Caki2 (cell line): ENCODE measurements at regions not wholly inside any gene's neighbourhood (a gene's known extent, or its start where the extent isn't known, plus 50 kb on each side); places are given as distances from the start of the nearest gene placed in this dataset.
"Not testable (repeated sequence)": the region's sequence is repeated elsewhere in the genome, so short reads cannot be mapped to it uniquely, and the experiment has no call there.

Source experiments
- DNase-seq: peaks from one replicate; pipeline ENCODE4 v3.0.0-alpha.2; 2015; ENCODE audit warnings: low read depth
- in situ Hi-C: cut with HindIII; loops from 2 replicates; pipeline ENCODE4 v1.10.0; 2016; ENCODE audit warnings: low sequenced_read_pairs, low pct_unique_long_range_greater_than_20kb, mixed read lengths

GRCh38 chr12:74394647-74395046, 143.0 kb upstream of the ATXN7L3B start:
- in situ Hi-C loops, result no loop called here
- DNase-seq, result no peak

DNA sequence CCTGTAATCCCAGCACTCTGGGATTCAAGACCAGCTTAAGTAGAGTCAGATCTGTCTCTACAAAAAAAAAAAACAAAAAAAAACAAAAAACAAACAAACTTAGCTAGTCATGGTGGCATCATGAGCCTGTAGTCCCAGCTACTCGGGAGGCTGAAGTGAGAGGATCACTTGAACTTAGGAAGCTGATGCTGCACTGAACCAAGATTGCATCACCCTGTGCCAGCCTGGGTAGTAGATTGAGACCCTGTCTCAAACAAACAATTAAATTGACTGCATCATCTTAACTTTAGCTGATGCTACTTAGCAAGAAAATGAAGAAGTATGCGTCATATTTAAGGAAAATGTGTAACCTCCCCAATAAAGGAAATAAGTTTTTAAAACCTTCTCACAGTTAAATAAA, 136.6 kb upstream of the ATXN7L3B start:
- in situ Hi-C loops, result no loop called here
- DNase-seq, result peak; percentile 53

DNA sequence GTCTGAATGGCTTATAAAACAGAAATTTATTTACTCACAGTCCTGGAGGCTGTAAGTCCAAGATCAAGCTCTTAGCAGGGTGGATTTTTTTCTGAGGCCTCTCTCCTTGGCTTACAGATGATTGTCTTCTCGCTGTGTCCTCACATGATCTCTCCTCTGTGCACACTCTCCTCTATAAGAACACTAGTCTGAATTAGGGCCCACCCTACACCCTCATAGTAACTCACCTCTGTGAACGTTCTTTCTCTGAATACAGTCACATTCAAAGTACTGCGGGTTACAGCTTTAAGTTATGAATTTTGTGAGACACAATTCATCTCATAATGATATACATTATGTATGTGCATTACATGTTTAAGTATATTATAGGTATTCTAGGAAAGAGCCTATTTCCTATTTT, 135.7 kb upstream of the ATXN7L3B start:
- DNase-seq, result no peak

GRCh38 chr12:74403221-74403470, 134.5 kb upstream of the ATXN7L3B start:
- in situ Hi-C loops, DNase-seq: not testable (repeated sequence)

More for the DNA sequence above, 135.7 kb upstream of the ATXN7L3B start:
- in situ Hi-C loops, result no loop called here

DNA sequence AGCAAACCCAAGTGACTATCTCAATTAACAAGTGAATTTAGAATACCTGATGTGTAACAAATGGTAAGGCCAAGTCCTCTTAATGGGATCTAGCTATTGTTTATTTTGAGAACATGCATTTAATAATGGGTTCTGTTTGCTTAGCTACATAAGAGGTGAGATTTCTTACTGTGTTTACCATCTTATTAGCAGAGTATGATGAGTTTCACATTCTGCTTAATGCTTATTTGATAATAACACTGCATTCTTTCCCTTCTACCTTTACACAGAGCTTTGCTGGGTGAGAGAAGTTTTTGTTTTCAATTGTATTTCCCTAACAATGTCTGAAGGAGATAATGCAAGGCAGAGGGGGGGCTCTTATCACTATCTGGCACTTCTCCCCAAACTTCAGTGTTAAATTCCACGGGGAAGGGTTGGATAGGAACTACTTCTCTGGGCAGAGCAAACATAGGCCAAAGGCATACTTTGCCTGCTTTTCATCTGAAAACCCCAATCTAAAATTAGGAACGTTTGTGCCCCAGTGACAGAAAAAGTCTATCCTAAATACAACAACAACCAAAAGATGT, 129.0 kb upstream of the ATXN7L3B start:
- DNase-seq, result no peak
- in situ Hi-C loops, result no loop called here

DNA sequence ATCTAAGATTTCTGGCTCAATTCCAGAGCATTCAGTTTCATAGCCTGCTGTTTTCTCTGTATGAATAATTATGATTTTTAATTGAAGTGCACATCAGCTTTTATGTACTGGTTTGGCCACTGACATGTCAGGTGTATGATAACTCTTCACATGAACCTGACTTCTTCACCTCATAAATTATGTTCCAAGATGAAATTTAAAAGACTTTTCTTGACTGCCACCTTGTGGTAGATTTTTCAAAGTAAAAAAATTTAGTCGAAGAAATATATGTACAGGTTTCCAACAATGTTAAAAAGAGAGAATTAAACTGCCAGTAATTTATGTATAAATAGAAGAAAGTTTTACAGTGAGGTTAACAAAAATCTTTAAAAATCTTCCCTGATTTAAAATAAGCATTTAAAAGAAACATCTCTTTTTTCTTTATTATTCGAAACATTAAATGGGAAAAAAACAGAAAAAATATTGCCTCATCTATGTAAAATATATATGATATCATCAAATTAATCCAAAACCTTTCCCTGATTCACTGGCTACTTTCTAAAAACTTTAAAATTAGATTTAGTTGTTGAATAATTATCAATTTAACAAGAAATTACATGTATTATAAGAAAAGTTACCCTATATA, 124.9 kb upstream of the ATXN7L3B start:
- in situ Hi-C loops, result no loop called here
- DNase-seq, result peak; percentile 39

GRCh38 chr12:74415633-74416032, 122.0 kb upstream of the ATXN7L3B start:
- in situ Hi-C loops, result no loop called here
- DNase-seq, result peak; percentile 23

GRCh38 chr12:74418573-74418972, 119.1 kb upstream of the ATXN7L3B start:
- in situ Hi-C loops, result no loop called here
- no peak for DNase-seq

- in situ Hi-C loops, result no loop called here
- no peak for DNase-seq
These were observed 112.9 kb upstream of the ATXN7L3B start for GRCh38 chr12:74424778-74425177.

GRCh38 chr12:74426091-74426490, 111.5 kb upstream of the ATXN7L3B start:
- DNase-seq, result no peak
- in situ Hi-C loops, result no loop called here

GRCh38 chr12:74429535-74429934, 108.1 kb upstream of the ATXN7L3B start:
- DNase-seq, result no peak
- in situ Hi-C loops, result no loop called here

GRCh38 chr12:74431801-74432200, 105.8 kb upstream of the ATXN7L3B start:
- in situ Hi-C loops, result no loop called here
- peak; percentile 13 for DNase-seq

- DNase-seq, result no peak
- in situ Hi-C loops, result no loop called here
These were observed 97.2 kb upstream of the ATXN7L3B start for GRCh38 chr12:74440469-74440868.

DNA sequence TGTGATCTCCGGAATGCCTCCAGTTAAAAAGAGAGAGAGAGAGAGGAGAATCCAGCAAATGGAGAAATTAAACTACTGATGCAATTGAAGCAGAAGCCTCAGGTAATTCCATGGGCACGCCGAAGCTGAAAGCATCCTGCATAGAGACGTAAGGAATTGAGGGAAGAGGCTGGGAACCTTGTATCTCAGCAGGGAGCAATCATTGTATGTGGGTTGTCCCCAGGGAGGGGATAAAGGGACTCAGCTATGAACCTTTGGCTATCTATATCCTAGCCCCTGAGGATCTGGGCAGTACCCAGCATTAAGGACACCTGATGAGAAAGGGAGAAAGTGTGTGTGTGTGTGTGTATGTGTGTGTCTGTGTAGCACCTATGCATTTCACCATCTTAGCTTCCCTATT, 95.8 kb upstream of the ATXN7L3B start:
- no peak for DNase-seq
- in situ Hi-C loops, result no loop called here

DNA sequence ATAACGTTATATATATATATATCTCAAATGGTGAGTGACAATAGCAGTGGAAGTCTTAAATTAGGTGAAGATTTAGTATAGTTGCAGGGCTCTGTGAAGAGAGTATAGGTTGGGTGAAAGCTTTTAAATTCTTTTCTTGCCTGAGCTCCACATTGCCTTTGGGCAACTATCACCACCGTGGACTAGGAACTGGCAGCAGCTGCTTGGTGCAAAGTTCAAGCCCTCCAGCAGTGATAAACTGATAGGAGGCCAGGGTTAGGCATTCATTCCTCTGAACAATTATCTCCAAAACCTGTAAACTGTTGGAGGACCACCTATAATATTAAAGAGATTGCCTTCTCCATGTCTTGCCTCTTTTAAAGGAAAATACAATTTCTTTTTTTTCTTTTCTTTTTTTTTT, 91.2 kb upstream of the ATXN7L3B start:
- in situ Hi-C loops, result no loop called here
- no peak for DNase-seq

DNA sequence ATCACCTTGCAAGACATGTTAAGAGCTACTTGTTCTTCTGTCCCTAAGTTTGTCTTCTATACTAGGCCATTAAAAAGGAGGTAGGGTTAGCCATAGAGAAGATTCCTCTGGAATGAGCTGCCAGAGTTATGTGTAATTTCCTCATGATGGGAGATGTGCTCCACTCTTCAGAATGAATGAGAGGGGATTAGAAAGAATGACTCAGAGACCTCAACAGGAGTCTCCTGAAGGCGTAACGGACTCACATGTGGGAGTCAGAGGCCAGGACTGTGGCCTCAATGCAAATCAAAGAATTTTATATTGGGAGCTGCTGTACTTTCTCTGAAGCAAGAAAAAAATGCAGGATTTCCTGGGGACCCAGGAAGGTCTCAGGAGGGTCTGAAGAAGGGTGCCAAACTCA, 87.8 kb upstream of the ATXN7L3B start:
- no peak for DNase-seq
- in situ Hi-C loops, result no loop called here

DNA sequence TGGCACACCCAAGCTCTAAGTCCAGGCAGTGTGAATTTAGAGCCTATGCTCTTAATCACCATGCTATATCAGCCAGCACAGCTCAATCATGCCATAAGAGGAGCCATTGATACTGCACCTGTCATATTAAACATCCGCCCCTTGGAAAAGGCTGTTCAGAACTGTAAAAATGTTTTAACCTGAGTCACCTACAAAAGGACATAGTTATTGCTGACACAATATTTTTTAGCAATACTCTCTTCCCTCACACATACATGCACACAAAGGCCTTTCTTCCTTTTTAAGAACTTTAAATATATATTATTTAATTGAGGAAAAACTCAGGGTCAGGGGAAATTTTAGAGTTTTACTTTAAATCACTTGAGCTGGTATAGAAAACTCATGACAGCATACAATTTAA, 83.5 kb upstream of the ATXN7L3B start:
- DNase-seq, result no peak
- in situ Hi-C loops, result no loop called here

GRCh38 chr12:74455429-74455828, 82.2 kb upstream of the ATXN7L3B start:
- in situ Hi-C loops, result no loop called here
- DNase-seq, result no peak

- in situ Hi-C loops, result no loop called here
- no peak for DNase-seq
These were observed 81.2 kb upstream of the ATXN7L3B start for GRCh38 chr12:74456431-74456830.

DNA sequence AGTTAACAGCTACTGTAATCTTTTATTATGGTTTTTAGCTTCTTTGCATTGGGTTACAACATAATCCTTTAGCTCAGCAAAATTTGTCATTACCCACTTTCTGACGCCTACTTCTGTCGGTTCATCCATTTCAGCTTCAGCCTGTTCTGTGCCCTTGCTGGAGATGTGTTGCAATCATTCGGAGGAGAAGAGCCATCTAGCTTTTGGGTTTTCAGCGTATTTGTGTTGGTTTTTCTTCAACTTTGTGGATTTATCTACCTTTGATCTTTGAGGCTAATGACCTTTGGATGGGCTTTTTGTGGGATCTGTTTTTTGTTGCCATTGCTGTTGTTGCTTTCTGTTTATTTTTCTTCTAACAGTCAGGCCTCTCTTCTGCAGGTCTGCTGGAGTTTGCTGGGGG, 69.2 kb upstream of the ATXN7L3B start:
- in situ Hi-C loops, result no loop called here
- DNase-seq, result no peak

GRCh38 chr12:74476234-74476633, 61.4 kb upstream of the ATXN7L3B start:
- DNase-seq, result no peak
- in situ Hi-C loops, result no loop called here
